Loucy (cell line): ENCODE measurements at regions not wholly inside any gene's neighbourhood (a gene's known extent, or its start where the extent isn't known, plus 50 kb on each side); places are given as distances from the start of the nearest gene placed in this dataset.

Experiments used
- CTCF ChIP-seq: fragments of 200-600 bp; sonication (generic); conservative IDR thresholded peaks from 2 replicates; pipeline ENCODE4 v1.5.1; 2014; ENCODE audit warnings: mild to moderate bottlenecking, antibody characterized with exemption, low read length
- EZH2phosphoT487 ChIP-seq: fragments of 200-600 bp; IDR thresholded peaks from 2 replicates; pipeline ENCODE4 v1.6.1; 2018; ENCODE audit warnings: antibody characterized with exemption, mild to moderate bottlenecking, moderate library complexity, borderline replicate concordance

GRCh38 chr3:117856354-117856753, 1146.8 kb downstream of the TUSC7 start:
- TF ChIP-seq CTCF (no peak), EZH2phosphoT487 (no peak)
